ENCODE measurements at regions not wholly inside any gene's neighbourhood (a gene's known extent, or its start where the extent isn't known, plus 50 kb on each side); places are given as distances from the start of the nearest gene placed in this dataset.
"Not testable (repeated sequence)": the region's sequence is repeated elsewhere in the genome, so short reads cannot be mapped to it uniquely, and the experiment has no call there.

DNA sequence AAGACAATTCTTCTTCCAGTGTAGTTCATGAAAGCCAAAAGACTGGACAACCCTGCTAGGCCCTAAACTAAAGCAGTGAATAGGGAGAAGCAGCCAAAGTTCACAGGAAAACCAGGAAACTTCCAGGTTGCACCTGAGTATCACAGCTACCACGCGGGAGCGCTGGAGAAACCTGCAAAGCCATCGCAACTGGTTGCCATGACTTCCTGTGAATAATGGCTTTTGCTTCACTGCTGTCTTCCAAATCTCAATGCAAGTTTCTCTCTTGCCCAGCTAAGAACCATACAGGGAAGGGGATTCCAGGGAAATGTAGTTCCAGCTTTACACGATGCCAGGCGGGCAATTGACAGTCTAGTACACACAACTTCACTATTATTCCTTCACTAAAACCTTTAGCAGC lies 114.1 kb downstream of the GXYLT1 start:
- DNase-seq (ENCODE audit: low read depth in 2 of 3, low spot score in 1 of 3) = no peak

- DNase-seq (ENCODE audit: low read depth in 2 of 3, low spot score in 1 of 3) = no peak
Measured at GRCh38 chr12:42027546-42027945, 117.1 kb downstream of the GXYLT1 start.

DNA sequence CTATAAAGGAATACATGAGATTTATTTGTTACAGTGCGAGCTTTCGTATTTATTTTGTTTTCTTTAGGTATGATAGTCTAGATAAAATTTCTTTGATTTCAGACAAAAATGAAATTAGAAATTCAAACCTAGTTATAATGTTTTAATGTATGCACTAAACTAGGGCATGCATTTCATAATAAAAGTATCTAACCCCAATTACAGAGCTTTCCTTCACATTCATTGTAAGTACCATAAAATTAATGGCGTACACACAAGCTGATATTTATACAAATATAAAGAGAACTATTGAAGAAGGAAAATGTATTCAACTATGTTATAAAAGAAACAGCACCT lies 120.2 kb downstream of the GXYLT1 start:
- DNase-seq (ENCODE audit: low read depth in 2 of 3, low spot score in 1 of 3) = no peak

DNA sequence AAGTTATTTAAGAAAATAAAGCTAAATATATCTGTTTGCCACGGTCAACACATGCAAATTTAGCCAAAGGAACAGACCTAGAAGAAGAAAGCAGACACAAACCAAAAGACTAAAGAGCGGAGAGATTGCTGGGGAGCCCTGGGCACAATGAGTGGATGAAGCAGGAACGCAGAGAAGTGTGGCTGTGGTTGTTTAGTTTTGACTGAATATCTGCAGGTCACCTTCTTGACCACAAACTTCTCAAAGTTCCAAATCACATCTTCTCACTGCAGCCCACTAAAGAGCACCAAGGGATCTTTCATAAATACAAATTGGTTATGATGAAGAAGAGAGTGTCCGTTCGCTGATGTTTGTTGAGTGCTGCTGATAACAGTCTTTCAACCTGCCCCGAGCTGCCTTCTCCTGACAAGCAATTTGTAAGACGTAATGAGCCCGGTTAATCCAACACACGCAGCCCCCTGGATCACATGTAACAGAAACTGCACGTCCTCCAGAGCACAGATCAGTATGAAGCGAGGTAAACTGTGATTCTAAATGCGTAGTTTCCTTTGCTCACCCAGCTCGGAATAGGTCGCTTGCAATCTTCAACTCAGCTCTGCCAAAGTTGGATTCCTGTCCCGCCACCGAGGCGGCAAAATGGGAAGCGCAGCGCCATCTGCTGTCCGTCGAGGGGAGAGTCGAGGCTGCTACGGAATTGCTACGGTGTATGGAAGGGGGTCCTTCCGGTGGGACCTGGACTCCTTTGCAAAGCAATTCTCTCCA lies 120.8 kb downstream of the GXYLT1 start:
- DNase-seq (ENCODE audit: low read depth in 2 of 3, low spot score in 1 of 3) = peak; percentile 50 to 71 (median 55)

GRCh38 chr12:42021937-42022336 lies 122.7 kb downstream of the GXYLT1 start:
- DNase-seq (ENCODE audit: low read depth in 2 of 3, low spot score in 1 of 3) = not testable (repeated sequence)

DNA sequence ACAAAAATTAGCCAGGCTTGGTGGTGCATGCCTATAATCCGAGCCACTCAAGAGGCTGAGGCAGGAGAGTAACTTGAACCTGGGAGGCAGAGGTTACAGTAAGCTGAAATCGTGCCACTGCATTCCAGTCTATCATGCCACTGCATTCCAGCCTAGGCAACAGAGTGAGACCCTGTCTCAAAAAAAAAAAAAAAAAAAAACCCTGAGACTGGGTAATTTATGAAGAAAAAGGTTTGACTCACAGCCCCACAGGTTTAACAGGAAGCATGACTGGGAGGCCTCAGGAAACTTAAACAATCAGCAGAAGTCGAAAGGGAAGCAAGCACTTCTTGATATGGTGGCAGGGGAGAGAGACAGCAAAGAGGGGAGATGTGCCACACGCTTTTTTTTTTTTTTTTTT lies 123.2 kb downstream of the GXYLT1 start:
- no peak for DNase-seq (ENCODE audit: low read depth in 2 of 3, low spot score in 1 of 3)

- no peak for DNase-seq (ENCODE audit: low read depth in 2 of 3, low spot score in 1 of 3)
Measured at GRCh38 chr12:42020226-42020625, 124.4 kb downstream of the GXYLT1 start.

DNA sequence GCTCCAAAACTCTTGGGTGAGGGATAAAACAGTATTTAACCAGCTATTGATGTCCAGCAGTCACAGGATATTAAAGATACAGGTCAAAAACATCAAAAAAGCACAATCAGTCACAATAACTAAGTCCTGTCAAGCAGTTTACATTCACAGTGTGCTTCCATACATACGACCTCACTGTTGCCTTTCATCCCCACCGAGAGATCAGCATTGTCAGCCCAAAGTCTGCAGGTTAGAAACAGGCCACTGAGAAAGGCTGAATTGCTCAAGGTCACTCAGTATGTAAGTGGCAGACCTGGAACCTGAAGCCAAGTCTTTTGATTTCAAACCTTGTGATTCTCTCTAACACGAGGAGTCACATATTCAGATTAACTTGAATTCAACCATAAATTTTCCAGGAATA lies 124.9 kb downstream of the GXYLT1 start:
- DNase-seq (ENCODE audit: low read depth in 2 of 3, low spot score in 1 of 3) = no peak

DNA sequence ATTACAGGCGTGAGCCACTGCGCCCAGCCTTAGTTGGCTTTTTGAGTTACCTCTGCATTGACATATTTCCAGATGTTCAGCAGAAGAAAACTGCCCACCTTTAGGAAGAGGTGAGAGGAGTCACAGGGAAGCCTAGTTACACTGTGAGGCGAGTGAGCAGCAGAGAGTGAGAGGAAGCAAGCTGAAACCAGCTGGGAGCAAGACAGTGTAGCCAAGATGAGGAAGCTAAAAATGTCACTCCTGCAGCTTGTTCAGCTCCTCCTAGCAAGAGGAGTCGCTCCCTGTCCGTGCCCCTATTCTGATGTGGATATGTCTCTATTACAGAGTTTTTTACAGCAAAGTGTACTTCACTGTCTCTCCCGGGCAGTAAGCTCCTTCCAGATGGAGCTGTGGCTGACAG lies 127.6 kb downstream of the GXYLT1 start:
- DNase-seq (ENCODE audit: low read depth in 2 of 3, low spot score in 1 of 3) = no peak

- DNase-seq (ENCODE audit: low read depth in 2 of 3, low spot score in 1 of 3) = no peak
Measured at GRCh38 chr12:42015051-42015461, 129.6 kb downstream of the GXYLT1 start.

DNA sequence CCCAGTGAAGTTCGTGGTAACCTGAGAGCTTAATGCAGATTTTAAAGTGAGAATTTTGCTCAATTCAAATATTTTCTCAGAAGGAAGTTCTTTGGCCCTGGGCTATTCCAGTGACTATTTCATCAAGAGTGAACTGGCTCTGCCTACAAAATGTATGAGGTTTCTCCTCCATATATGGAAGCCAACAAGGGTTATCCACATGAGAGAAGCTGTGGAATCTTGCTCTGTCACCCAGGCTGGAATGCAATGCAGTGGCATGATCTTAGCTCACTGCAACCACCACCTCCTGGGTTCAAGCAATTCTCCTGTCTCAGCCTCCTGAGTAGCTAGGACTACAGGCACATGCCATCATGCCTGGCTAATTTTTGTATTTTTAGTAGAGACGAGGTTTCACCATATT lies 132.2 kb downstream of the GXYLT1 start:
- DNase-seq (ENCODE audit: low read depth in 2 of 3, low spot score in 1 of 3) = not testable (repeated sequence)

DNA sequence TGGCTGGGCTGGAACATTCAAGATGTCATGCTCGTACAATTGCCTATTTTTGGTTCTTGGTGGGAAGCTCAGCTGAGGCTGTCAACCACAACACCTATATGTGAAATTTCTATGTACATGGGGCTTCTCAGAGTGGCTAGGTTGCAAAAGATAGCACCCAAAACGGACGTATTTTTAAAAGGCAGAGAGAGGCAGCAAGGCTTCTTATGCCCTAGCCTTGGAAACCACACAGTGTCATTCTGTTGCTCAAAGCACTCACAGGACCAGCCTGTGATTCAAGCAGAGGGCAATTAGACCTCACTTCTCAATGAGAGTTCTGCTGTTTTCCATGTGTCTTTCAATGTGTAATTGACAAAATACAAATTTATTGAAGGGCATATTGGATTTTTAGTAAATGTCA lies 134.0 kb downstream of the GXYLT1 start:
- DNase-seq (ENCODE audit: low read depth in 2 of 3, low spot score in 1 of 3) = no peak

GRCh38 chr12:42010257-42010656 lies 134.4 kb downstream of the GXYLT1 start:
- no peak for DNase-seq (ENCODE audit: low read depth in 2 of 3, low spot score in 1 of 3)

GRCh38 chr12:42008996-42009395 lies 135.7 kb downstream of the GXYLT1 start:
- DNase-seq (ENCODE audit: low read depth in 2 of 3, low spot score in 1 of 3) = no peak

GRCh38 chr12:42003031-42003430 lies 141.6 kb downstream of the GXYLT1 start:
- DNase-seq (ENCODE audit: low read depth in 2 of 3, low spot score in 1 of 3) = no peak

DNA sequence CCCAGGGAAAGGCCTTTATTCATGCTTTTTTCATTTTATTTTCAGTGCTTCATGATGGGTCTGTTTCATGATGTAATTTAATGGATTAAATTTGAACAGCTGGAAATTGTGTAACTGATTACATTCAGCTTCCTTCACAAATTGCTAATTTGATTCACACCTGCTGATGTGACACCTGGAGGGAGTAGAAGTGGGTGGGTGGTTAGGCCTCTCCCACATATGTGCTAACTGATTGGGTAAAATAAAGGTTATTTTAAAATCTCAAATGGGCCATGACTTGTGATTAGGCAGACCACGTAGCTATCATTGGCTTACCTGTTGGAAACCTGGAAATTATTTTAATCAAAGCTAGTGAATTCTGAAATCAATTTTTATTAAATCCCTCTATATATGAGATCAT lies 142.1 kb downstream of the GXYLT1 start:
- no peak for DNase-seq (ENCODE audit: low read depth in 2 of 3, low spot score in 1 of 3)

- no peak for DNase-seq (ENCODE audit: low read depth in 2 of 3, low spot score in 1 of 3)
Measured at GRCh38 chr12:41998436-41998835, 146.2 kb downstream of the GXYLT1 start.

DNA sequence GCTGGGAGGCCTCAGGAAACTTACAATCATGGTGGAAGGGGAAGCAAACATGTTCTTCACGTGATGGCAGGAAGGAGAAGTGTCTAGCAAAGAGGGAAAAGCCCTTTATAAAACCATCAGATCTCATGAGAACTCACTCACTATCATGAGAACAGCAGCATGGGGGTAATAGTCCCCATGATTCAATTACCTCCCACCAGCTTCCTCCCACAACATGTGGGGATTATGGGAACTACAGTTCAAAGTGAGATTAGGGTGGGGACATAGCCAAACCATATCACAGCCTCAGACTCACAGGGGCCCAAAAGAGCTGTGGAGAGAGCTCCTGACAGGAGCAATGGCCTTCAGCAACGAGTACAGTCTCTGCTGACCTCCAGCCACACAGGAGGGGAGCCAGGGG lies 151.4 kb downstream of the GXYLT1 start:
- DNase-seq (ENCODE audit: low read depth in 2 of 3, low spot score in 1 of 3) = no peak

GRCh38 chr12:41992692-41993215 lies 151.9 kb downstream of the GXYLT1 start:
- DNase-seq (ENCODE audit: low read depth in 2 of 3, low spot score in 1 of 3) = no peak

DNA sequence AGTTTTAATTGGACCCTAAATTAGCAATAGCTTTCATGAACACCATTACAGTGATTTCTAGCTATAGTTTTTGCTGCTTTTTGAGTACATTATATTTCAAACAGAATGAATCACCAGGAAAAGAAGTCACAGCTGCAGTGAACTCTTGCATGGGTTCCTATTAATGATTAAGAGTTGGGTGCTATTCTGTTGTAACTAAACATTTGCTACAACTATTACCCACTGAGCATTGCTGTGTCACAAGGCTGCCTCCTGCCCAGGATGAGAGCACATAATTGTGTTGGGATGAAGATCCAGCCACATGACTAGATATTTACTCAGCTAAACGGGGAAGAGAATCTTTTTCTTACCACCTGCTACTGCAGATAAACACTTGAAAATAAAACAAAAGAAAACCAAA lies 152.7 kb downstream of the GXYLT1 start:
- no peak for DNase-seq (ENCODE audit: low read depth in 2 of 3, low spot score in 1 of 3)

- no peak for DNase-seq (ENCODE audit: low read depth in 2 of 3, low spot score in 1 of 3)
Measured at GRCh38 chr12:41988715-41989114, 156.0 kb downstream of the GXYLT1 start.

- DNase-seq (ENCODE audit: low read depth in 2 of 3, low spot score in 1 of 3) = not testable (repeated sequence)
Measured at GRCh38 chr12:41986513-41986912, 158.2 kb downstream of the GXYLT1 start.

- DNase-seq (ENCODE audit: low read depth in 2 of 3, low spot score in 1 of 3) = no peak
Measured at GRCh38 chr12:41983856-41984255, 160.8 kb downstream of the GXYLT1 start.

Measured in stimulated activated CD4-positive, alpha-beta T cell treated with anti-CD3 and anti-CD28 coated beads, Interleukin-12 subunit alpha, Interleukin-12 subunit beta, amount 100 ng/mL, for 48 hours (primary cell).